Daoy (cell line): ENCODE measurements at regions not wholly inside any gene's neighbourhood (a gene's known extent, or its start where the extent isn't known, plus 50 kb on each side); places are given as distances from the start of the nearest gene placed in this dataset.

ENCODE experiments used
- DNase-seq: peaks from one replicate; pipeline ENCODE4 v3.0.0-alpha.2; 2015; ENCODE audit warnings: low read depth

GRCh38 chr3:16808393-16809107 lies 76.2 kb upstream of the PLCL2 start:
- no peak for DNase-seq

GRCh38 chr3:16809482-16809881 lies 75.3 kb upstream of the PLCL2 start:
- no peak for DNase-seq

GRCh38 chr3:16809993-16810392 lies 74.8 kb upstream of the PLCL2 start:
- no peak for DNase-seq

- no peak for DNase-seq
Measured at GRCh38 chr3:16810593-16811367, 74.0 kb upstream of the PLCL2 start.

- DNase-seq, result no peak
Measured at GRCh38 chr3:16811950-16812349, 72.8 kb upstream of the PLCL2 start.

- no peak for DNase-seq
Measured at GRCh38 chr3:16813336-16813735, 71.4 kb upstream of the PLCL2 start.

GRCh38 chr3:16816048-16816780 lies 68.5 kb upstream of the PLCL2 start:
- DNase-seq, result no peak

- no peak for DNase-seq
Measured at GRCh38 chr3:16817197-16817596, 67.6 kb upstream of the PLCL2 start.

GRCh38 chr3:16818194-16818593 lies 66.6 kb upstream of the PLCL2 start:
- DNase-seq, result no peak

GRCh38 chr3:16818945-16819344 lies 65.8 kb upstream of the PLCL2 start:
- no peak for DNase-seq

GRCh38 chr3:16820485-16820884 lies 64.3 kb upstream of the PLCL2 start:
- DNase-seq, result no peak

GRCh38 chr3:16821053-16821452 lies 63.7 kb upstream of the PLCL2 start:
- DNase-seq, result no peak

- DNase-seq, result no peak
Measured at GRCh38 chr3:16824081-16824696, 60.6 kb upstream of the PLCL2 start.

GRCh38 chr3:16825617-16826204 lies 59.0 kb upstream of the PLCL2 start:
- no peak for DNase-seq

GRCh38 chr3:16828815-16829214 lies 55.9 kb upstream of the PLCL2 start:
- peak; percentile 50 for DNase-seq

GRCh38 chr3:16831846-16832245 lies 52.9 kb upstream of the PLCL2 start:
- DNase-seq, result no peak

GRCh38 chr3:16834214-16834613 lies 50.5 kb upstream of the PLCL2 start:
- DNase-seq, result peak; percentile 4

GRCh38 chr3:16834753-16835152 lies 50.0 kb upstream of the PLCL2 start:
- DNase-seq, result no peak
